Thoracic aorta (tissue), 2 donors: ENCODE measurements at regions not wholly inside any gene's neighbourhood (a gene's known extent, or its start where the extent isn't known, plus 50 kb on each side); places are given as distances from the start of the nearest gene placed in this dataset.

Experiments
- ATAC-seq: fragments of 150-250 bp; one replicate; pipeline ENCODE4 v1.8.0; 2017; ENCODE audit warnings: low read depth; ENCODE audit not compliant: insufficient number of reproducible peaks, low FRiP score
- DNase-seq: peaks from one replicate; pipeline ENCODE4 v3.0.0-alpha.2; 2020; ENCODE audit warnings: low spot score
- H3K27ac ChIP-seq, 2 donors: fragments of 200-600 bp; sonication (generic); 1 replicate in 1 of 2; 2 replicates in 1 of 2; pipeline ENCODE4 v1.5.1; 2016; ENCODE audit warnings: mild to moderate bottlenecking in 2 of 2, moderate library complexity in 2 of 2
- H3K27me3 ChIP-seq: fragments of 200-600 bp; sonication (generic); replicated peaks from 2 replicates; pipeline ENCODE4 v1.6.0; 2016; ENCODE audit warnings: mild to moderate bottlenecking; ENCODE audit not compliant: insufficient read depth
- H3K36me3 ChIP-seq: fragments of 200-600 bp; sonication (generic); one replicate; pipeline ENCODE4 v1.5.1; 2016
- H3K4me1 ChIP-seq, 2 donors: fragments of 200-600 bp; sonication (generic); 1 replicate in 1 of 2; 2 replicates in 1 of 2; pipeline versions ENCODE4 v1.5.1 to v1.6.0; 2016; ENCODE audit warnings: low read depth in 2 of 2, mild to moderate bottlenecking in 1 of 2; ENCODE audit not compliant: control insufficient read depth in 1 of 2
- H3K4me3 ChIP-seq: fragments of 200-600 bp; sonication (generic); 2 replicates; pipeline ENCODE4 v1.5.1; 2016; ENCODE audit warnings: mild to moderate bottlenecking
- H3K9me3 ChIP-seq: fragments of 200-600 bp; sonication (generic); 2 replicates; pipeline ENCODE4 v1.5.1; 2016
- TF ChIP-seq, protein P1 (sequence below): fragments of 200-600 bp; sonication (generic); IDR thresholded peaks from one replicate; pipeline ENCODE4 v1.5.1; 2019; ENCODE audit warnings: antibody characterized with exemption

DNA sequence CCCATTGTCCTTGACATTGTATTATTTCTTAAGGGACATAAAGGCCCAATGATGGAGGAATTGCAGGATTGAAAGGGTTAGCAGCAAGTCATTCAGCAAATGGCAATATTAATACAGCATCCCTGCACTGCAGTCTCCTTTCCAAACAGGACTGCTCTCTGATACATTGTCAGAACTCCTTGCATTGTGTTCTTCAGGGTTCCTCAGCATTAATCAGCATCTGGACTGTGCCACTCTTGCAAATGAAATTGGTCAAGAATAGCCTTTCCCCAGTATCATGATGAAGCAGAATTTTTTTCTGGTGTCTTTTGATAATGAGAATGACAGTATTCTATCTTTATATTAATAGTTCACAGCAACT lies 272.6 kb upstream of the HAND2 start:
- Histone ChIP-seq H3K27ac (no peak overlapping the region), H3K4me3 (no peak overlapping the region), H3K9me3 (no peaks in the 10 kb centered on the region), H3K27me3 (no peaks in the 10 kb centered on the region), H3K4me1 (no peaks in the 10 kb centered on the region), H3K36me3 (no peaks in the 10 kb centered on the region)
- ATAC-seq = no peak
- no peak for DNase-seq
- TF ChIP-seq, protein P1, sequence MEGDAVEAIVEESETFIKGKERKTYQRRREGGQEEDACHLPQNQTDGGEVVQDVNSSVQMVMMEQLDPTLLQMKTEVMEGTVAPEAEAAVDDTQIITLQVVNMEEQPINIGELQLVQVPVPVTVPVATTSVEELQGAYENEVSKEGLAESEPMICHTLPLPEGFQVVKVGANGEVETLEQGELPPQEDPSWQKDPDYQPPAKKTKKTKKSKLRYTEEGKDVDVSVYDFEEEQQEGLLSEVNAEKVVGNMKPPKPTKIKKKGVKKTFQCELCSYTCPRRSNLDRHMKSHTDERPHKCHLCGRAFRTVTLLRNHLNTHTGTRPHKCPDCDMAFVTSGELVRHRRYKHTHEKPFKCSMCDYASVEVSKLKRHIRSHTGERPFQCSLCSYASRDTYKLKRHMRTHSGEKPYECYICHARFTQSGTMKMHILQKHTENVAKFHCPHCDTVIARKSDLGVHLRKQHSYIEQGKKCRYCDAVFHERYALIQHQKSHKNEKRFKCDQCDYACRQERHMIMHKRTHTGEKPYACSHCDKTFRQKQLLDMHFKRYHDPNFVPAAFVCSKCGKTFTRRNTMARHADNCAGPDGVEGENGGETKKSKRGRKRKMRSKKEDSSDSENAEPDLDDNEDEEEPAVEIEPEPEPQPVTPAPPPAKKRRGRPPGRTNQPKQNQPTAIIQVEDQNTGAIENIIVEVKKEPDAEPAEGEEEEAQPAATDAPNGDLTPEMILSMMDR = no peak

DNA sequence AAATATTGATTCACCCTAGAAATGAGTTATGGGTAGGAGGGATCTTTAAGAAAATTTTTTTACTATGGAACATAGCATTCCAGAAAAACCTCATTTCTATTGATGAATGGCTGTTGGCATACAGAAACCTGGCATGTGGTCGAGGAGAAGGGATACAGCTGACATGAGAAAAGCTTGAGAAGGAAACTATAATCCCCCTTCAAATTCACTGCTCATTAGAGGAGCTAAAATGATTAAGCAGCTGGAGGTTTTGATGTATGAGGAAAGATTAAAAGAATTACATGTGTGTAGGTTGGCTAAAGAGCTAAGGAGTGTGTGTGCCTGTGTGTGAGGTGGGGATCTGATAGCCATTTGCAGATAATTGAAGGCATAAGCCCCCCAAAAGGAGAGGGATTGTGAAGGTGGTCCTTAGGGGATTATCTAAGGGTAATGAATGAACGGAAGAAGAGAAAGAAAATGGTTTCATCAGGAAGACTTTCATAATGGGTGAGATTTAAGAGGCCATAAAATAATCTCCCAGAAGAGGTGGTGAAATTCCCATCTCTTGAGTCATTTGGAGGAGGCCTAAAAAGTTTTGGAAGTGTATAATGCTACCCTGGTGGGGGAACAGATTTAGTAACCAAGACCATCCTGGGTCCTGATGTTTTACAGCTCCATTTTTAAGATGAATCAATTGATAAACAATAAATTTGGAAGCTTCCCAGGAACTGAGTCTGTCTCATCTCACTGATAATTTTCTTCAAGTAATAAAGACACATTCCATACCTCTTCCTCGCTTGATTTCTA lies 272.0 kb upstream of the HAND2 start:
- DNase-seq = no peak
- Histone ChIP-seq H3K4me1 (no peaks in the 10 kb centered on the region), H3K36me3 (no peaks in the 10 kb centered on the region), H3K27me3 (no peaks in the 10 kb centered on the region), H3K27ac (no peak overlapping the region), H3K4me3 (no peak overlapping the region), H3K9me3 (no peaks in the 10 kb centered on the region)
- ATAC-seq = no peak
- TF ChIP-seq, protein P1 = no peak

DNA sequence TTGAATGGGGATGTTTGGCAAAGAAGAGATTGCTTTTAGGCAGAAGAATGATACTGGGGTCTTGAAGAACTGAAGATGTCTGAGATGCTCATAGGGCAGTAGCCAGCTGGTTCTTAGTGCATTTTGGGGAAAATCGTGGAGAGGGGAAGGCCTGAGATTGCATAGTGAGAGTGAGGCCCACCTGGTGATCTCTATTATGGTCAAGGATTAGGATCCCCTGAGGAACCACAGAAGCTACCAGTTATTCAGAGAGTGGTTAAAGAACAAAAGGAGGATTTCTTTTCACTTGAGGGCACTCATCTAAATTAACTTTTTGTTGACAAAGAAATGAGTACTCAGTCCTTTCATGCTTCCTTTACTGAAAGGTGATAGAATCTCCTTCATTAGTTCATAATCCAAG lies 271.3 kb upstream of the HAND2 start:
- H3K4me3 ChIP-seq = no peak overlapping the region
- H3K9me3 ChIP-seq = no peaks in the 10 kb centered on the region
- no peaks in the 10 kb centered on the region for H3K27me3 ChIP-seq
- no peak for DNase-seq
- H3K27ac ChIP-seq = no peak overlapping the region
- no peaks in the 10 kb centered on the region for H3K4me1 ChIP-seq
- TF ChIP-seq, protein P1 = no peak
- no peaks in the 10 kb centered on the region for H3K36me3 ChIP-seq
- ATAC-seq = no peak

DNA sequence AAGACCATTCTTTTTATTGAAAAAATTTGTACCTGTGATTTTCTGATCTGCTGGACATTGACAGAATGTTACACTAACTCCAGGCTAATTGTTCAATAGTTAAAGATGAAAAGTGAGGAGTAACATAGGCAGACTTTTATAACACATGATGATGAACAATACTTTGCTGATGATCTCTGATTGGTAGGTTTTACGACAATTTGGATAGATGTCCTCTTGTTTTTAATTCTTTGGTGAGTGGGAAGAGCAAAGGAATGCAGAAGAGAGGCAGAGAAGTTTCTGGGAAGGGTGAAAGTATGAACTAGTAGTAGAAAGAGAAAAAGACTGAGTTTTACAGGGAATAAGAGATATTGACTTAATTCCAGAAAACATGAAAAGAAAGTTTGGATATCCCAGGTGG lies 267.3 kb upstream of the HAND2 start:
- TF ChIP-seq, protein P1 = no peak
- Histone ChIP-seq H3K4me1 (no peaks in the 10 kb centered on the region), H3K27me3 (no peaks in the 10 kb centered on the region), H3K9me3 (no peaks in the 10 kb centered on the region), H3K27ac (no peak overlapping the region), H3K36me3 (no peaks in the 10 kb centered on the region), H3K4me3 (no peak overlapping the region)
- DNase-seq = no peak
- no peak for ATAC-seq

DNA sequence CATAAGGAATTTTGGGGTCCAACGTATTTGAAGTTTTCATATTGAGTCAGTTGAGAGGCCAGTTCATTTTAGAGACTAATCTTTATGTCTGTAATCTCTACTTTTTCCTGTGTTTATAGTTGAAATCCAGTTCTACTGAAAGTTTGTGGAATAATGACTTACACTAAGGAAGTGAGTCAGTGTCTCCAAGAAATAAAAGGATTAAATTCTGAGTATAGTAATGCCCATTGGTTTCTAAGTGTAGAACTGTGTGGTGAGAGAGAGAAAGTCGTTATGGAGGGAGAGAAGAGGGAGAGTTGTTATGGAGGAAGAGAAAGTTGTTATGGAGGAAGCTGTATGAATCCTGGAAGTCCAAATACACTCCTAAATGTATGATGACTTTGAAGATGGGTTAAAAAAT lies 264.6 kb upstream of the HAND2 start:
- TF ChIP-seq, protein P1 = no peak
- H3K36me3 ChIP-seq = no peaks in the 10 kb centered on the region
- ATAC-seq = no peak

More for the DNA sequence above, 264.6 kb upstream of the HAND2 start:
- DNase-seq = no peak
- Histone ChIP-seq H3K4me1 (no peaks in the 10 kb centered on the region), H3K27ac (no peak overlapping the region), H3K4me3 (no peak overlapping the region), H3K27me3 (no peaks in the 10 kb centered on the region), H3K9me3 (no peaks in the 10 kb centered on the region)
